Thyroid gland (tissue), 4 donors: ENCODE measurements at regions not wholly inside any gene's neighbourhood (a gene's known extent, or its start where the extent isn't known, plus 50 kb on each side); places are given as distances from the start of the nearest gene placed in this dataset.
"Not testable (repeated sequence)": the region's sequence is repeated elsewhere in the genome, so short reads cannot be mapped to it uniquely, and the experiment has no call there.

Experiments
- DNase-seq, 2 donors: peaks; one replicate each; pipeline ENCODE4 v3.0.0-alpha.2; 2019
- H3K27ac ChIP-seq, 3 donors: fragments of 200-600 bp; sonication (generic); 1 replicate in 2 of 3; 2 replicates in 1 of 3; pipeline ENCODE4 v1.5.1; 2016 to 2019; ENCODE audit warnings: mild to moderate bottlenecking in 1 of 3, moderate library complexity in 1 of 3
- H3K27me3 ChIP-seq: fragments of 200-600 bp; sonication (generic); one replicate; pipeline ENCODE4 v1.5.1; 2019
- H3K36me3 ChIP-seq, 2 donors: fragments of 200-600 bp; sonication (generic); one replicate each; pipeline ENCODE4 v1.5.1; 2016 to 2019
- H3K4me1 ChIP-seq, 2 donors: fragments of 200-600 bp; sonication (generic); one replicate each; pipeline ENCODE4 v1.5.1; 2017 to 2019
- H3K4me3 ChIP-seq, 3 donors: fragments of 200-600 bp; sonication (generic); replicated peaks in 1 of 3; 1 replicate in 2 of 3; 2 replicates in 1 of 3; pipeline ENCODE4 v1.5.1; 2016; ENCODE audit warnings: mild to moderate bottlenecking in 1 of 3
- H3K9me3 ChIP-seq: fragments of 200-600 bp; sonication (generic); one replicate; pipeline ENCODE4 v1.5.1; 2017
- CTCF ChIP-seq, 6 experiments: fragments of 200-600 bp in 3 of 6; fragments of 450-650 bp in 3 of 6; sonication (generic) in 3 of 6; IDR thresholded peaks; one replicate each; pipeline ENCODE4 v1.5.1; 2016 to 2019; ENCODE audit warnings: antibody characterized with exemption in 6 of 6, mild to moderate bottlenecking in 2 of 6, inconsistent platforms in 1 of 6, moderate library complexity in 1 of 6
- POLR2A ChIP-seq, 2 donors: fragments of 450-650 bp; IDR thresholded peaks; one replicate each; pipeline ENCODE4 v1.6.1; 2017; ENCODE audit warnings: antibody characterized with exemption in 2 of 2, mild to moderate bottlenecking in 2 of 2, moderate library complexity in 1 of 2
- WGBS, 2 donors: methylation state at CpG; one replicate each; pipeline ENCODE4 v1.1.5; 2017; 5-methylcytosine and 5-hydroxymethylcytosine counted together
- intact Hi-C: fragments of 100-400 bp; cut with DNase I; formaldehyde crosslinking; loops from one replicate; pipeline ENCODE4 v1.15.1; 2023

GRCh38 chrX:26466387-26466786, 250.4 kb downstream of the MAGEB5 start:
- no peak overlapping the region for H3K4me3 ChIP-seq
- H3K27ac ChIP-seq = no peak overlapping the region
- no peaks in the 10 kb centered on the region for H3K9me3 ChIP-seq
- no peaks in the 10 kb centered on the region for H3K4me1 ChIP-seq
- no peaks in the 10 kb centered on the region for H3K27me3 ChIP-seq
- intact Hi-C loops = no loop called here
- no peaks in the 10 kb centered on the region for H3K36me3 ChIP-seq
- no peak for TF ChIP-seq CTCF (IDR thresholded peaks at IDR 0.05)
- no peak for TF ChIP-seq POLR2A (IDR thresholded peaks at IDR 0.05)
- no peak for DNase-seq
- WGBS, 2 donors = 93 to 98% methylated on average over 4 of the region's 4 CpGs

- H3K36me3 ChIP-seq = no peaks in the 10 kb centered on the region
- intact Hi-C loops = no loop called here
- no peaks in the 10 kb centered on the region for H3K4me1 ChIP-seq
- 48 to 52% methylated on average over 2 of the region's 2 CpGs for WGBS, 2 donors
- H3K27me3 ChIP-seq = no peaks in the 10 kb centered on the region
- H3K9me3 ChIP-seq = no peaks in the 10 kb centered on the region
- H3K4me3 ChIP-seq = no peak overlapping the region
- no peak for DNase-seq
- no peak overlapping the region for H3K27ac ChIP-seq
- TF ChIP-seq POLR2A (IDR thresholded peaks at IDR 0.05) = no peak
- TF ChIP-seq CTCF (IDR thresholded peaks at IDR 0.05) = no peak
Measured at GRCh38 chrX:26445288-26445687, 229.3 kb downstream of the MAGEB5 start.

GRCh38 chrX:26444417-26444816, 228.4 kb downstream of the MAGEB5 start:
- not testable (repeated sequence) for DNase-seq
- WGBS, 2 donors = 95 to 96% methylated on average over 3 of the region's 3 CpGs

GRCh38 chrX:26442340-26442739, 226.4 kb downstream of the MAGEB5 start:
- TF ChIP-seq CTCF (IDR thresholded peaks at IDR 0.05) = no peak
- no peak for TF ChIP-seq POLR2A (IDR thresholded peaks at IDR 0.05)
- WGBS, 2 donors = 22 to 33% methylated on average over 1 of the region's 1 CpG
- Histone ChIP-seq H3K27ac (no peak overlapping the region), H3K9me3 (no peaks in the 10 kb centered on the region), H3K4me1 (no peaks in the 10 kb centered on the region), H3K4me3 (no peak overlapping the region), H3K27me3 (no peaks in the 10 kb centered on the region), H3K36me3 (no peaks in the 10 kb centered on the region)
- intact Hi-C loops = no loop called here
- no peak for DNase-seq

More at GRCh38 chrX:26444417-26444816, 228.4 kb downstream of the MAGEB5 start:
- H3K9me3 ChIP-seq, H3K4me3 ChIP-seq, intact Hi-C loops, H3K4me1 ChIP-seq, H3K36me3 ChIP-seq, H3K27ac ChIP-seq, H3K27me3 ChIP-seq: not testable (repeated sequence)

GRCh38 chrX:26414534-26414933, 198.6 kb downstream of the MAGEB5 start:
- no peak for DNase-seq
- intact Hi-C loops = no loop called here

More at GRCh38 chrX:26414534-26414933, 198.6 kb downstream of the MAGEB5 start:
- WGBS, 2 donors = 56 to 73% methylated on average over 3 of the region's 3 CpGs
- Histone ChIP-seq H3K36me3 (no peaks in the 10 kb centered on the region), H3K9me3 (peaks cover 3% of the 10 kb centered on the region), H3K27me3 (no peaks in the 10 kb centered on the region), H3K4me3 (no peak overlapping the region), H3K27ac (no peak overlapping the region), H3K4me1 (no peaks in the 10 kb centered on the region)
- TF ChIP-seq CTCF (IDR thresholded peaks at IDR 0.05) (no peak), POLR2A (IDR thresholded peaks at IDR 0.05) (no peak)
